ENCODE measurements at regions not wholly inside any gene's neighbourhood (a gene's known extent, or its start where the extent isn't known, plus 50 kb on each side); places are given as distances from the start of the nearest gene placed in this dataset.

DNA sequence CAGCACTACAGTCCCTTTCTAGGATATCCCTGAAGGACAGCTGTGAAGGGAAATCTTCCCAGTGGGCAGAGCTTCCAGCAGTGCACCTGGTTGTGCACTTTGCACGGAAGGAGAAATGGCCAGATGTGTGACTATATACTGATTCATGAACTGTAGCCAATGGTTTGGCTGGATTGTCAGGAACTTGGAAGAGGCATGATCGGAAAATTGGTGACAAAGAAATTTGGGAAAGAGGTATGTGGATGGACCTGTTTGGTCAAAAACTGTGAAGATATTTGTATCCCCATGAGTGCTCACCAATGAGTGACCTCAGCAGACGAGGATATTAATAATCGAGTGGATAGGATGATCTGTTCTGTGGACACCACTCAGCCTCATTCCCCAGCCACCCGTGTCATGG lies 582.2 kb downstream of the CPS1 start:
- TF ChIP-seq POLR2A (IDR thresholded peaks at IDR 0.05; ENCODE audit: low read length) (no peak), GATA1 (IDR thresholded peaks at IDR 0.05; ENCODE audit: low read depth, low read length) (no peak)
